ENCODE measurements at regions not wholly inside any gene's neighbourhood (a gene's known extent, or its start where the extent isn't known, plus 50 kb on each side); places are given as distances from the start of the nearest gene placed in this dataset.

- no peaks in the 10 kb centered on the region for H3K27me3 ChIP-seq (ENCODE audit: insufficient read depth, poor library complexity, severe bottlenecking)
- H3K27ac ChIP-seq (replicated peaks): no peak overlapping the region
- no peak overlapping the region for H3K4me3 ChIP-seq (replicated peaks; ENCODE audit: insufficient read depth, low read length)
- DNase-seq (ENCODE audit: low read depth in 1 of 2, low spot score in 1 of 2): no peak
- TF ChIP-seq SPI1 (IDR thresholded peaks at IDR 0.05; ENCODE audit: borderline replicate concordance, low read depth) (no peak), CTCF (IDR thresholded peaks at IDR 0.05; ENCODE audit: insufficient read depth, low read length) (no peak), GABPA (IDR thresholded peaks at IDR 0.05; ENCODE audit: low read depth) (no peak), REST (IDR thresholded peaks at IDR 0.05; ENCODE audit: insufficient replicate concordance, low read depth) (no peak), POLR2AphosphoS5 (IDR thresholded peaks at IDR 0.05; ENCODE audit: low read depth) (no peak)
Observed at GRCh38 chr10:33631991-33632390, 297.5 kb upstream of the NRP1 start.

GRCh38 chr10:33630761-33631160 lies 296.3 kb upstream of the NRP1 start:
- no peak for DNase-seq (ENCODE audit: low read depth in 1 of 2, low spot score in 1 of 2)
- no peak overlapping the region for H3K27ac ChIP-seq (replicated peaks)
- no peak overlapping the region for H3K4me3 ChIP-seq (replicated peaks; ENCODE audit: insufficient read depth, low read length)
- TF ChIP-seq SPI1 (IDR thresholded peaks at IDR 0.05; ENCODE audit: borderline replicate concordance, low read depth): no peak
- no peak for TF ChIP-seq REST (IDR thresholded peaks at IDR 0.05; ENCODE audit: insufficient replicate concordance, low read depth)
- no peak for TF ChIP-seq CTCF (IDR thresholded peaks at IDR 0.05; ENCODE audit: insufficient read depth, low read length)
- no peaks in the 10 kb centered on the region for H3K27me3 ChIP-seq (ENCODE audit: insufficient read depth, poor library complexity, severe bottlenecking)

GRCh38 chr10:33627611-33628010 lies 293.1 kb upstream of the NRP1 start:
- H3K27me3 ChIP-seq (ENCODE audit: insufficient read depth, poor library complexity, severe bottlenecking): no peaks in the 10 kb centered on the region
- no peak for TF ChIP-seq SPI1 (IDR thresholded peaks at IDR 0.05; ENCODE audit: borderline replicate concordance, low read depth)
- no peak for TF ChIP-seq GABPA (IDR thresholded peaks at IDR 0.05; ENCODE audit: low read depth)
- TF ChIP-seq REST (IDR thresholded peaks at IDR 0.05; ENCODE audit: insufficient replicate concordance, low read depth): no peak
- TF ChIP-seq CTCF (IDR thresholded peaks at IDR 0.05; ENCODE audit: insufficient read depth, low read length): no peak
- no peak for TF ChIP-seq POLR2AphosphoS5 (IDR thresholded peaks at IDR 0.05; ENCODE audit: low read depth)
- no peak for DNase-seq (ENCODE audit: low read depth in 1 of 2, low spot score in 1 of 2)
- H3K4me3 ChIP-seq (replicated peaks; ENCODE audit: insufficient read depth, low read length): no peak overlapping the region
- no peak overlapping the region for H3K27ac ChIP-seq (replicated peaks)

All from HL-60 (cell line).